ENCODE measurements at regions not wholly inside any gene's neighbourhood (a gene's known extent, or its start where the extent isn't known, plus 50 kb on each side); places are given as distances from the start of the nearest gene placed in this dataset.

DNA sequence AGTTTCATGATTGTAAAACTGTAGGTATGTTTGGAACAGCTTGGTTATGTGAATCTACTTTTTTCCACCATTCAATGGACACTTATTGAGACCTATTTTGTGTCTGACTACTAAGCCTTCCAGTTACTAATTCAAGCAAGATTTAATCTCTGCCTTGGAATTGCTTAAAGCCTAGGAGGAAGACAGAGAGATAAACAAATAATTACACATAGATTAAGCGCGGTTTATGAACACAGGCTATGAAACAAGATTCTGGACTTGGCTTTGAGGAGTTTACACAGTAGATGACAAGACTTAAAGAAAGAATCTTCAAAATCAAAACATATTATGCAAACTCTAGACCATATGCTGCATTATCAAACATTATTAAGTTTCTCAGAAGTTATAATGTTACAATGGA, 340.4 kb downstream of the RASEF start:
- H3T11ph ChIP-seq (ENCODE audit: low read length) = no peak overlapping the region
- H3K23ac ChIP-seq (ENCODE audit: insufficient read length, low read depth, low read length) = no peak overlapping the region
- no CpG with 5 or more reads among the region's 2 CpGs for WGBS (ENCODE audit: extremely low coverage, insufficient read length, low lambda C conversion rate)
- H2AK5ac ChIP-seq (ENCODE audit: insufficient read length, low read length) = no peak overlapping the region
- H3K18ac ChIP-seq (ENCODE audit: insufficient read length, low read depth, low read length) = no peak overlapping the region
- H2BK5ac ChIP-seq (ENCODE audit: insufficient read length, low read length) = no peak overlapping the region
- H3K36me3 Mint-ChIP-seq (ENCODE audit: insufficient read depth in 1 of 3, low read depth in 3 of 3) = peaks cover 0 to 11% (median 2%) of the 10 kb centered on the region in 3 experiments; a peak in 2 of 7 replicates
- no peaks in the 10 kb centered on the region for H3K79me2 ChIP-seq (ENCODE audit: insufficient read depth, low read length)
- peaks cover 0 to 8% of the 10 kb centered on the region in 2 experiments; a peak in 2 of 5 replicates for H3K9me3 Mint-ChIP-seq
- no peak overlapping the region for H3K27ac Mint-ChIP-seq
- no peaks in the 10 kb centered on the region for H4K20me1 ChIP-seq (ENCODE audit: control insufficient read depth, insufficient read depth, insufficient read length)
- H3K4me1 ChIP-seq (ENCODE audit: insufficient read depth, low read length) = no peaks in the 10 kb centered on the region; the same call in 1 of the 2 replicates
- no peak overlapping the region for H3K4ac ChIP-seq (ENCODE audit: low read depth, low read length)
- H3K79me1 ChIP-seq (ENCODE audit: insufficient read depth, low read depth, low read length, poor library complexity, severe bottlenecking) = no peaks in the 10 kb centered on the region
- H3K14ac ChIP-seq (ENCODE audit: insufficient read depth, low read length) = no peak overlapping the region
- H3K23me2 ChIP-seq (ENCODE audit: insufficient read length, low read depth, low read length, poor library complexity, severe bottlenecking) = no peaks in the 10 kb centered on the region
- H3K9me3 ChIP-seq (ENCODE audit: control insufficient read depth, low read depth, low read length) = no peaks in the 10 kb centered on the region
- H3K4me2 ChIP-seq (ENCODE audit: insufficient read depth, insufficient read length, low read length) = no peak overlapping the region
- H2BK20ac ChIP-seq (ENCODE audit: low read depth, low read length, poor library complexity, severe bottlenecking) = no peak overlapping the region
- H4K91ac ChIP-seq (ENCODE audit: insufficient read length, low read depth, low read length) = no peak overlapping the region
- no peak overlapping the region for H2BK12ac ChIP-seq (ENCODE audit: insufficient read length, low read depth, low read length)
- no peak overlapping the region for H4K8ac ChIP-seq (replicated peaks; ENCODE audit: insufficient read length, low read depth, low read length)
- peaks cover 14 to 16% of the 10 kb centered on the region in 2 experiments for H3K4me1 Mint-ChIP-seq
- no peaks in the 10 kb centered on the region for H3K27me3 Mint-ChIP-seq (ENCODE audit: low read depth)
- H3K56ac ChIP-seq (ENCODE audit: insufficient read length, low read depth, low read length) = no peak overlapping the region
- H2BK15ac ChIP-seq (ENCODE audit: low read depth, low read length) = no peak overlapping the region
- H3K27me3 ChIP-seq (ENCODE audit: insufficient read depth, low read length) = no peaks in the 10 kb centered on the region
- H3K4me3 Mint-ChIP-seq = no peak overlapping the region
- DNase-seq = no peak
- H3K27ac ChIP-seq (ENCODE audit: insufficient read length, low read depth, low read length) = no peak overlapping the region
- no peak overlapping the region for H4K5ac ChIP-seq (ENCODE audit: insufficient read length, low read depth, low read length)
- no peak overlapping the region for H3K9ac ChIP-seq (ENCODE audit: extremely low read depth, insufficient read length, low read length)
- no peak overlapping the region for H2BK120ac ChIP-seq (ENCODE audit: low read depth, low read length, poor library complexity, severe bottlenecking)
- H2AFZ ChIP-seq (ENCODE audit: low read length) = no peak overlapping the region
- TF ChIP-seq, protein P1, sequence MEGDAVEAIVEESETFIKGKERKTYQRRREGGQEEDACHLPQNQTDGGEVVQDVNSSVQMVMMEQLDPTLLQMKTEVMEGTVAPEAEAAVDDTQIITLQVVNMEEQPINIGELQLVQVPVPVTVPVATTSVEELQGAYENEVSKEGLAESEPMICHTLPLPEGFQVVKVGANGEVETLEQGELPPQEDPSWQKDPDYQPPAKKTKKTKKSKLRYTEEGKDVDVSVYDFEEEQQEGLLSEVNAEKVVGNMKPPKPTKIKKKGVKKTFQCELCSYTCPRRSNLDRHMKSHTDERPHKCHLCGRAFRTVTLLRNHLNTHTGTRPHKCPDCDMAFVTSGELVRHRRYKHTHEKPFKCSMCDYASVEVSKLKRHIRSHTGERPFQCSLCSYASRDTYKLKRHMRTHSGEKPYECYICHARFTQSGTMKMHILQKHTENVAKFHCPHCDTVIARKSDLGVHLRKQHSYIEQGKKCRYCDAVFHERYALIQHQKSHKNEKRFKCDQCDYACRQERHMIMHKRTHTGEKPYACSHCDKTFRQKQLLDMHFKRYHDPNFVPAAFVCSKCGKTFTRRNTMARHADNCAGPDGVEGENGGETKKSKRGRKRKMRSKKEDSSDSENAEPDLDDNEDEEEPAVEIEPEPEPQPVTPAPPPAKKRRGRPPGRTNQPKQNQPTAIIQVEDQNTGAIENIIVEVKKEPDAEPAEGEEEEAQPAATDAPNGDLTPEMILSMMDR (conservative IDR thresholded peaks at IDR 0.05) = no peak
